IMR-90 (cell line): ENCODE measurements at regions not wholly inside any gene's neighbourhood (a gene's known extent, or its start where the extent isn't known, plus 50 kb on each side); places are given as distances from the start of the nearest gene placed in this dataset.
"Not testable (repeated sequence)": the region's sequence is repeated elsewhere in the genome, so short reads cannot be mapped to it uniquely, and the experiment has no call there.

Experiments used
- ATAC-seq: fragments of 200-7000 bp; cut with Tn5 transposase; 2 replicates; pipeline ENCODE4 v1.9.1; 2020; ENCODE audit warnings: low read depth, mild to moderate bottlenecking, moderate library complexity
- BruUV-seq: library from RNA; stranded (reverse); fragments of 400-500 nt; replicated peaks from 2 replicates; lab custom pipeline; 2021; lab: Mats Ljungman, UMichigan
- CTCF ChIA-PET: fragments of 300-600 bp; formaldehyde crosslinking; extraction: SDS; loops from one replicate; lab custom pipeline; 2021; ENCODE audit warnings: antibody characterized with exemption; lab: Yijun Ruan, JAX
- POLR2A ChIA-PET: fragments of 300-600 bp; sonication (Branson Sonifier 250); formaldehyde crosslinking; loops from one replicate; lab custom pipeline; 2022; ENCODE audit warnings: antibody characterized with exemption; ENCODE audit not compliant: unreplicated experiment; lab: Charles Lee
- DNase-seq: peaks from one replicate; pipeline ENCODE4 v3.0.0; 2013
- H2AFZ ChIP-seq: replicated peaks from 2 replicates; pipeline ENCODE3; 2013; ENCODE audit warnings: low read length, mild to moderate bottlenecking; ENCODE audit not compliant: poor library complexity
- H2AK5ac ChIP-seq: 2 replicates; pipeline ENCODE4 v1.6.1; 2013; ENCODE audit warnings: low read depth, low read length, inconsistent platforms
- H2AK9ac ChIP-seq: replicated peaks from 2 replicates; pipeline ENCODE3; 2013; ENCODE audit warnings: mild to moderate bottlenecking, low read depth, low read length, moderate library complexity; ENCODE audit not compliant: poor library complexity
- H2BK120ac ChIP-seq: 2 replicates; pipeline ENCODE4 v1.6.1; 2013; ENCODE audit warnings: low read depth, low read length, inconsistent platforms
- H2BK15ac ChIP-seq: 3 replicates; pipeline ENCODE4 v1.6.1; 2013; ENCODE audit warnings: low read depth, low read length, inconsistent platforms
- H2BK20ac ChIP-seq: 2 replicates; pipeline ENCODE4 v1.6.1; 2013; ENCODE audit warnings: low read depth, mild to moderate bottlenecking, inconsistent platforms, low read length, moderate library complexity
- H2BK5ac ChIP-seq: 2 replicates; pipeline ENCODE4 v1.6.1; 2013; ENCODE audit warnings: mild to moderate bottlenecking, low read depth, low read length, inconsistent platforms; ENCODE audit not compliant: poor library complexity, severe bottlenecking
- H3K14ac ChIP-seq: replicated peaks from 2 replicates; pipeline ENCODE4 v1.6.1; 2013; ENCODE audit warnings: low read depth, low read length, inconsistent platforms
- H3K18ac ChIP-seq: 2 replicates; pipeline ENCODE4 v1.6.1; 2013; ENCODE audit warnings: low read depth, low read length, control low read depth
- H3K23ac ChIP-seq: 2 replicates; pipeline ENCODE4 v1.6.1; 2013; ENCODE audit warnings: low read depth, low read length, inconsistent platforms
- H3K27ac ChIP-seq: 2 replicates; pipeline ENCODE4 v1.5.1; 2013; ENCODE audit warnings: mild to moderate bottlenecking, control low read depth, low read length; ENCODE audit not compliant: insufficient read depth
- H3K27me3 ChIP-seq: 2 replicates; pipeline ENCODE4 v1.6.1; 2013; ENCODE audit warnings: low read length; ENCODE audit not compliant: control insufficient read depth, insufficient read depth
- H3K36me3 ChIP-seq: 2 replicates; pipeline ENCODE4 v1.6.1; 2013; ENCODE audit warnings: low read length, mixed read lengths; ENCODE audit not compliant: control insufficient read depth, insufficient read depth
- H3K4ac ChIP-seq: 2 replicates; pipeline ENCODE4 v1.6.1; 2013; ENCODE audit warnings: low read depth, low read length, inconsistent platforms
- H3K4me1 ChIP-seq: 2 replicates; pipeline ENCODE4 v1.6.1; 2013; ENCODE audit warnings: low read length, mixed read lengths; ENCODE audit not compliant: control insufficient read depth, insufficient read depth
- H3K4me2 ChIP-seq: 2 replicates; pipeline ENCODE4 v1.6.1; 2013; ENCODE audit warnings: low read depth, mild to moderate bottlenecking, control low read depth, low read length, moderate library complexity
- H3K4me3 ChIP-seq: 2 replicates; pipeline ENCODE4 v1.5.1; 2013; ENCODE audit warnings: low read depth, mild to moderate bottlenecking, control low read depth, low read length, moderate library complexity; ENCODE audit not compliant: insufficient read depth
- H3K56ac ChIP-seq: 2 replicates; pipeline ENCODE4 v1.6.1; 2013; ENCODE audit warnings: low read length, inconsistent platforms; ENCODE audit not compliant: insufficient read depth; ENCODE audit errors: extremely low read depth
- H3K79me1 ChIP-seq, 2 experiments: 2 replicates each; pipeline ENCODE4 v1.6.1; 2013; ENCODE audit warnings: low read length in 2 of 2, inconsistent platforms in 1 of 2, low read depth in 1 of 2
- H3K9ac ChIP-seq: 2 replicates; pipeline ENCODE4 v1.6.1; 2013; ENCODE audit warnings: low read depth, low read length, control low read depth
- H3K9me1 ChIP-seq: 2 replicates; pipeline ENCODE4 v1.6.1; 2013; ENCODE audit warnings: low read length, inconsistent platforms; ENCODE audit not compliant: insufficient read depth
- H3K9me3 ChIP-seq: 2 replicates; pipeline ENCODE4 v1.6.1; 2013; ENCODE audit warnings: low read length; ENCODE audit not compliant: control insufficient read depth, insufficient read depth
- H4K20me1 ChIP-seq: 2 replicates; pipeline ENCODE4 v1.6.1; 2013; ENCODE audit warnings: low read length, inconsistent platforms; ENCODE audit not compliant: insufficient read depth
- H4K5ac ChIP-seq: 2 replicates; pipeline ENCODE4 v1.6.1; 2013; ENCODE audit warnings: mild to moderate bottlenecking, low read depth, low read length, control low read depth
- H4K8ac ChIP-seq, 2 experiments: 2 replicates each; pipeline ENCODE4 v1.6.1; 2013; ENCODE audit warnings: low read depth in 2 of 2, low read length in 2 of 2, control low read depth in 1 of 2, inconsistent platforms in 1 of 2
- H4K91ac ChIP-seq: 2 replicates; pipeline ENCODE4 v1.6.1; 2013; ENCODE audit warnings: low read depth, low read length, inconsistent platforms; ENCODE audit not compliant: insufficient read depth
- CTCF ChIP-seq: conservative IDR thresholded peaks from 2 replicates; pipeline ENCODE4 v1.5.1; 2012; ENCODE audit warnings: mild to moderate bottlenecking, low read depth, low read length, improper control_type of control experiment
- MXI1 ChIP-seq: IDR thresholded peaks from 2 replicates; pipeline ENCODE4 v1.6.1; 2012; ENCODE audit warnings: low read depth, mild to moderate bottlenecking, low read length, moderate library complexity, borderline replicate concordance
- POLR2A ChIP-seq: IDR thresholded peaks from 2 replicates; pipeline ENCODE4 v1.6.1; 2012; ENCODE audit warnings: mild to moderate bottlenecking, low read depth, low read length
- RAD21 ChIP-seq: IDR thresholded peaks from 2 replicates; pipeline ENCODE4 v1.6.1; 2012; ENCODE audit warnings: low read length, improper control_type of control experiment
- RCOR1 ChIP-seq: IDR thresholded peaks from 2 replicates; pipeline ENCODE4 v1.6.1; 2012; ENCODE audit warnings: mild to moderate bottlenecking, low read length, improper control_type of control experiment; ENCODE audit not compliant: insufficient replicate concordance
- SMC3 ChIP-seq: fragments of 150-350 bp; IDR thresholded peaks from 2 replicates; pipeline ENCODE4 v1.6.1; 2016; ENCODE audit warnings: low read depth, mild to moderate bottlenecking, antibody characterized with exemption, low read length, moderate library complexity
- WGBS, 2 experiments: methylation state at CpG; one replicate each; pipeline versions ENCODE4 v1.1.5 to v1.1.7; 2013; ENCODE audit warnings: missing lambda C conversion rate in 2 of 2; ENCODE audit not compliant: insufficient read length in 1 of 2; ENCODE audit errors: extremely low coverage in 2 of 2; 5-methylcytosine and 5-hydroxymethylcytosine counted together
- dilution Hi-C: fragments of 300-500 bp; cut with HindIII; formaldehyde crosslinking; loops from one replicate; pipeline ENCODE4 v1.14.3; 2018; ENCODE audit warnings: low sequenced_read_pairs; ENCODE audit not compliant: unreplicated experiment
- in situ Hi-C: fragments of 300-500 bp; cut with MboI; formaldehyde crosslinking; loops from 3 replicates; pipeline ENCODE4 v1.14.3; 2019; ENCODE audit warnings: low sequenced_read_pairs, inconsistent platforms, mixed read lengths
- intact Hi-C: fragments of 100-400 bp; cut with micrococcal nuclease; formaldehyde crosslinking; loops from 2 replicates; pipeline ENCODE4 v1.10.0; 2022

- WGBS, 2 experiments: no CpG with 5 or more reads among the region's 2 CpGs
- H4K8ac ChIP-seq: no peak overlapping the region
- H3K27ac ChIP-seq: no peak overlapping the region
- no peaks in the 10 kb centered on the region for H3K27me3 ChIP-seq
- H2BK20ac ChIP-seq: no peak overlapping the region
- in situ Hi-C loops (no loop called here), intact Hi-C loops (no loop called here), dilution Hi-C loops (no loop called here)
- no peak overlapping the region for H3K4ac ChIP-seq
- peaks cover 6% of the 10 kb centered on the region for H3K9me3 ChIP-seq
- ATAC-seq (no peak), DNase-seq (no peak)
- no peak overlapping the region for H3K4me2 ChIP-seq
- H2BK120ac ChIP-seq: no peak overlapping the region
- no TSS peak for BruUV-seq
- no peak overlapping the region for H3K56ac ChIP-seq
- no peak overlapping the region for H2BK5ac ChIP-seq
- H3K4me3 ChIP-seq: no peak overlapping the region
- TF ChIP-seq POLR2A (no peak), SMC3 (no peak), RCOR1 (no peak), CTCF (no peak), MXI1 (no peak), RAD21 (no peak)
- H3K23ac ChIP-seq: no peak overlapping the region
- ChIA-PET CTCF (no interaction called here), POLR2A (no interaction called here)
- no peaks in the 10 kb centered on the region for H3K36me3 ChIP-seq
- H3K9me1 ChIP-seq: no peaks in the 10 kb centered on the region
- no peaks in the 10 kb centered on the region for H3K4me1 ChIP-seq
- H2AFZ ChIP-seq: no peak overlapping the region
- H4K5ac ChIP-seq: no peak overlapping the region
- H2BK15ac ChIP-seq: no peak overlapping the region
- H3K14ac ChIP-seq: no peak overlapping the region
- no peak overlapping the region for H2AK5ac ChIP-seq
- no peaks in the 10 kb centered on the region for H3K79me1 ChIP-seq
- no peak overlapping the region for H3K9ac ChIP-seq
- H4K91ac ChIP-seq: no peak overlapping the region
- H4K20me1 ChIP-seq: no peaks in the 10 kb centered on the region
- H3K18ac ChIP-seq: no peak overlapping the region
- H2AK9ac ChIP-seq: no peak overlapping the region
Measured at GRCh38 chr10:57035310-57035709, 674.3 kb upstream of the ZWINT start.

GRCh38 chr10:57032301-57032700, 671.2 kb upstream of the ZWINT start:
- BruUV-seq, H3K9me3 ChIP-seq, H3K27ac ChIP-seq, H2BK15ac ChIP-seq, H3K79me1 ChIP-seq, H4K8ac ChIP-seq, H3K9ac ChIP-seq, in situ Hi-C loops, H3K36me3 ChIP-seq, H3K4me1 ChIP-seq, dilution Hi-C loops, H3K23ac ChIP-seq, H4K20me1 ChIP-seq, H2BK120ac ChIP-seq, H2AK5ac ChIP-seq, H3K56ac ChIP-seq, DNase-seq, H3K4me2 ChIP-seq, H2AK9ac ChIP-seq, ATAC-seq, H2BK20ac ChIP-seq, H3K9me1 ChIP-seq, intact Hi-C loops, POLR2A ChIA-PET, H3K14ac ChIP-seq, H3K4me3 ChIP-seq, H3K4ac ChIP-seq, H4K5ac ChIP-seq, H3K18ac ChIP-seq, CTCF ChIA-PET, H2BK5ac ChIP-seq, H4K91ac ChIP-seq, H3K27me3 ChIP-seq, H2AFZ ChIP-seq: not testable (repeated sequence)
- no CpG with 5 or more reads among the region's 5 CpGs for WGBS, 2 experiments
